ENCODE measurements at regions not wholly inside any gene's neighbourhood (a gene's known extent, or its start where the extent isn't known, plus 50 kb on each side); places are given as distances from the start of the nearest gene placed in this dataset.

DNA sequence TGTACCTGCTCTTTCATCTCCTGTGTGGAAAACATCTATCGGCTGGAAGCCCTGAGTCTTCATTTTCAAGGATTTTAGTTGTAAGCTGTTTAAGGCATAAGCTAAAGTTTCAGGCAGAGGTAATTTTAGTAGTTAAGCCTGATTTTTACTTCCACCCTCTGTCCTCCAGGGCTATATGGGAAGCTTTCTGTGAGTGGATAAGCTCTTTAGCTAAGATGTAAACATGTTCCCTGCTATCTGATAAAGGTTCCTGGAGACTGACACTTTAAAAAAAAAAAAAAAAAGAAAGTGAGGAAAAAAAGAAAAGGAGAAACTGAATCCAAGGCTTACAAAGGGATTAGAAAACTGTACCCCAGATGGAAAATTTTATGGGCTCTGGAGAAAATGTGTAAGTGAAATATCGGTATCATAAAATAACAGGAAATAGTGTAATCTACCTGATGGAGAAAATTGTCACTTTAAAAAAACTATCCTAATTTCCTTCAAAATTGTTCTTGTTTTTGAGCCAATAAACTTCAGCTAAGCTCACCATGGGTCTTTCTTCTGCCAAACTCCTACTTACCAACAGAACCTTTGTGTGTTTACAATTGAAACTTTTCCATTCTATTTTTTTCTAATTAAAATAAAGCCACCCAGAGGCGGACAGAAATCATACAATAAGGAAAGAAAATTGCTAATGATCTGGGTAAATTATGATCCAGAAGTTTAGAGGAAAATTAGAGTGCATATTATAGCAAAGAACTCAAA is 180.5 kb downstream of the TGFB2 start:
- no peak for DNase-seq (ENCODE audit: insufficient read length, low spot score)
- no peak for FAIRE-seq

DNA sequence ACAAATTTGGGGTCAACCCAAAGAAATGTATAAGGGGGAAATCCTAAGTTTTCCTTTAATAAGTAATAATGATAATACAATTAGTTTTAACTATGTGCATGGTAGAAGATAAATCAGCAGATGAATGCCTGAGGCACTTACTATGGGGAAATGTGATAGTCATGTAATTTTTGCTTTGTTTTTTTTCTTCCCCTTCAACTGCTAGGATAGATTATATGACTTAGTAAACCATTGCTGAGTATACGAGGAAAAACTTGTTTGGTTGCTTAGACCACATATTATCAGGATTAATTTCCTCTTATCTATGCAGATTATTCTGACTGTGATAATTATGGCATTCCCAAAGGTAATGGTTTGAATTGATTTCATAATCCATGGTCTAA is 181.1 kb downstream of the TGFB2 start:
- DNase-seq (ENCODE audit: insufficient read length, low spot score) (no peak), FAIRE-seq (no peak)

GRCh38 chr1:218527737-218528136 is 182.6 kb downstream of the TGFB2 start:
- FAIRE-seq (peak; percentile 42), DNase-seq (ENCODE audit: insufficient read length, low spot score) (no peak)

DNA sequence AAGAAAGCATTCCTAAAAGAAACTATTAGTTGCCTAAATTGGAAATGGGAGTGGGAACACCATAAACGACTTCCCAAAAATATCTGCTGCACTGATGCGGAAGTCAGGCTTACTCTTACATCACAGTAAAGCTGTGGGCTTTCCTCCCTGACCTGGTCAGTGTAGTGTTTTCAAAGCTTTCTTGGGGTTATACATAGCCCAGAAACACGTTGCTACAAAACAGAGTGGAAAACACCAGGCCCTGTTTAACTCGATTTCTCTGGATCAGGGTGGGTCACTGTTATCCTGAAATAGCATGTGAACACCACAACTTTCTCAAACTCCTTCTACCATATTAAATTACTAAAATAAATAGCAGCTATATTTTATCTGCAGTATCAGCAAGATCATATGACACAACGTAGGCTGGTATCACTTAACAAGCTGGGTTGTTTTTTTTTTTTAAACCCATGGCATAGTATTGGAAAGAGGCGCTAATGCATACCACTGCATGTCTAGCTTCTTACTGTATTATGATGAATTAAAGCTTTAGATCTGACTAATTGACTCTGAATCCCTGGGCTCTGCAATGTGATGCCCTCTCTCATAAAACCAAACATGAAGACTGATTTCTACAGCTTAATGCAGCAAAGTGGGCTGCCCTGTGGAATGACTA is 184.6 kb downstream of the TGFB2 start:
- DNase-seq (ENCODE audit: insufficient read length, low spot score) (peak; percentile 27), FAIRE-seq (no peak)

DNA sequence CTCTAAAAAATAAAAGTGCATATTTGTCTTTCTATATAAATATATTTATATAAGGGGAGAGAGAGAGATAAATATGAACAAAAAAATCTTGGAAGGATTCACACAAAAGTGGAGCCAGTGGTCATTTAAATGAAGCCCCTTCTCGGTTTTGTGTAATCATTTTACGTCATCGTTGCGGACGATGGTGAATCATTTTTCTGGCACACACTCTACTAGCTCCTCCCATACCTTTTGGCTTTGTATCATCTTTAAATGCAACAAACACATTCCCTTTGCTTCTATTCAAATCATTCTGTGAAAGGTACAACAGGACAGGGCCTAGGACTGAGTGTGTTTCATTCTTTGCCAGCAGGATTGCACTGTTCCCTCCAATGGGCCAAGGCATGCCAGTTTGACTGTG is 186.8 kb downstream of the TGFB2 start:
- FAIRE-seq, result no peak
- no peak for DNase-seq (ENCODE audit: insufficient read length, low spot score)

- FAIRE-seq, result no peak
These were observed 191.3 kb downstream of the TGFB2 start for GRCh38 chr1:218536296-218536986.

DNA sequence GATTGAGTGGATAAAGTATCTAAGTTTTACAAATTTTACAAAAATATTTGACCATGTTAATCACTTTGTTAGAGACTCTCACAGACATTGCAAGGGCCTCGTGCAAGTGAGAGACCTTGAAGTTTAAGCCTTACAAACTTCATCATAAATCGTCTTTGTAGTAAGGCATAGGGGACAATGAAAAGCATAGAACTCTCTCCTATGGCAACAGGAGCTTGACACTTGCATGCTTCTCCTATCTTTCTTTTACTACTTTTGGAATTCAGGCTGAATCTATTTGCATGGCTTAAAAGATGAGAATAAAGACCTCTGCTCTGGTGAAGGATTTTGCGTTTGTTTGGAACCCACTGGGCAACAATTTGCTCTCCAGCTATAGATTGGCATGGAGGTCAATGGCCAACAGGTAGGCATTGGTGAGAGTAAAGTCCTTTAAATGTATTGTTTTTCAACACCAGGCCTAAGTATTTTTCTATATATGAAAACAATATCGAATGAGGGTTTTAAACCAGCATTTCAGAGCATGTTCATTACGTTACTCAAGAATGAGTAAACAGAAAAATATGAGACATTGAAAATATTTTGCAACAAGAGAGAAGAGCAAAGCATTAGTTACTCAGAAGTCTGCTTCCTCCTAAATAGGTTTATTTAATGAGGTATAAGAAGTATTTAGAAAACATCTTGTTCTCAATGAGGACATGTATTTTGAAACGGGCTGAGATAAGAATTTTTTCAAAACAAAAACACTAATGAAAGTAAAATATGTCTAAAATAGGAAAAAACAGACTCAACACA is 192.2 kb downstream of the TGFB2 start:
- no peak for FAIRE-seq
- DNase-seq (ENCODE audit: insufficient read length, low spot score), result peak; percentile 51

More at GRCh38 chr1:218536296-218536986, 191.3 kb downstream of the TGFB2 start:
- no peak for DNase-seq (ENCODE audit: insufficient read length, low spot score)

- DNase-seq (ENCODE audit: insufficient read length, low spot score) (no peak), FAIRE-seq (no peak)
These were observed 193.2 kb downstream of the TGFB2 start for GRCh38 chr1:218538341-218538740.

DNA sequence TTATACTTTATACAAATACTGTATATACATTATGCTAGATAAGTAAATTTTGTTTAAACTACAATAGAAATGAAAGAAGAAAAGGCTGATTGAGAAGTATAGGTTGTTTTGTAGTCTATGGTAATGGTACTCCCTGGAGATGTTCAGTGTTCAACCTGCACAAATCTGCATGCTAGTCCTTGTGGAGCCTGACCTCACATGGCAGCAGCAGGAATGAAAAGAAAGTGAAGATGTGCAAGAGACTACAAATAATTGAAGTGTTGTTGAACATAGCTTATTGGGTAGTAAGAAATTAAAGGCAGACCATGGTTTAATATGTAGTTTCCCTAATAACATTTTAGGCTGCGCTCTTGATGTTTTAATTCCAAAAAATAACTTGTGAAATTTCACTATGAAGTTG is 201.2 kb downstream of the TGFB2 start:
- no peak for FAIRE-seq
- DNase-seq (ENCODE audit: insufficient read length, low spot score), result no peak

GRCh38 chr1:218547957-218548730 is 203.0 kb downstream of the TGFB2 start:
- no peak for DNase-seq (ENCODE audit: insufficient read length, low spot score)
- no peak for FAIRE-seq

DNA sequence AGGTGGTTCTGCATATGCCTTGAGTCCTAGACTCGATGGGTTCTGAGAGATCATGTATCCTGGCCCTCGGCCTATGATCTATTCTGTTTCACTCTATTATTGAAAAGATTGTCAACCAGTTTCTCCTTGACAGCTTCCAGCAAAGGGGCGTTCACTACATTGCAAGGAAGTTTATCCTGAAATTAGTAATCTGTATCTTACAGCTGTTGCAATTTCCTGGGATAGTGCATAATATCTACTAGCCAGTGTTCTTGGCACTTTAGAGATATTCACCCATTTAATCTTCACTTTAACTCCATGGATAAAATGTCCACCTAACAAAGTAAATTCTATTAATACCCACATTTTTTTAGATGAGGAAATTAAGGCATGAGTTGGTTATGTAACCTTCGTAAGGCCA is 203.6 kb downstream of the TGFB2 start:
- no peak for FAIRE-seq
- DNase-seq (ENCODE audit: insufficient read length, low spot score), result no peak

- DNase-seq (ENCODE audit: insufficient read length, low spot score) (no peak), FAIRE-seq (no peak)
These were observed 208.1 kb downstream of the TGFB2 start for GRCh38 chr1:218553197-218553596.

GRCh38 chr1:218556016-218556415 is 210.9 kb downstream of the TGFB2 start:
- FAIRE-seq (no peak), DNase-seq (ENCODE audit: insufficient read length, low spot score) (no peak)

GRCh38 chr1:218557731-218558130 is 212.6 kb downstream of the TGFB2 start:
- FAIRE-seq, result no peak
- DNase-seq (ENCODE audit: insufficient read length, low spot score), result no peak

DNA sequence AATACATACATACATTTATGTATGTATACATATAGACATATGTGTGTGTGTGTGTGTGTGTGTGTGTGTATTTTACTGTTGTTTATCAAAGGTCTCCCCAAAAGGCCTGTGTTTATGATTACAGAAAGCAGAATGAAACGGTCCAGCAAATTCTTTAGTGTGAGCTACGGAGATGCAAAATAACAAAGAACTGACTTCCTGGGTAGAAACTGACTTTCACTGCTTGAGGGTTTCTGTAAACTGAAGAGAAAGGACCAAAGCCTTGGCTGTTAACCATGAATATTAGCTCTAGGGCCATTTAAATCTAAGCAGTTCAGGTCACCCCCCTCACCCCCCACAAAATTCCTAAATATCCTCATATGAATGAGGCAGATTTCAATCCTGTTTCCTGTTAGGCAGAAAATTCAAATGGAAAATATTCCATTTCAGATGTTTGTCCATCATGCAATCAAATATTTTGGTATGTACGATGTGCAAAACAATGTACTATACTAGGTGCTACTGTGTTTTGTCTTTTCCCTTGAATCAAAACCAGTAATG is 213.2 kb downstream of the TGFB2 start:
- DNase-seq (ENCODE audit: insufficient read length, low spot score) (no peak), FAIRE-seq (no peak)

GRCh38 chr1:218565377-218565776 is 220.2 kb downstream of the TGFB2 start:
- FAIRE-seq, result no peak
- no peak for DNase-seq (ENCODE audit: insufficient read length, low spot score)

- FAIRE-seq (no peak), DNase-seq (ENCODE audit: insufficient read length, low spot score) (no peak)
These were observed 223.9 kb downstream of the TGFB2 start for GRCh38 chr1:218568962-218569550.

DNA sequence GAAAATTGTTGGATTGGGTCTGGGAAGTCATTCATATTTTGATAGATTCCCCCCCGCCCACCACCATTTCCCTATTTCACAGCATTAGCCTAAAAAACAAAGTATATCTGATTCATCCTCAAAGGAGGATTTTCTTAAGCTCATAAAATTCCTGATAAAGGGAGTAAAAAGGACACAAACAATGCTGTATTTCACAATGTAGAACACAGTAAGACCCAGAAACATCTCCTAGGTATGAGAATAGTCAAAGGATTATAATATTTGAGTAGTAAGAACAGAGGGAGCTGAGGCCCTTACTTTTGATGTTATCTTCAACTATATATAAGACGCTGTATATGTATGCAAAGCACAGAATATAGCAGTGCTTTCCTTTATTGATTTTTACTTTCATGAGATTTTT is 225.3 kb downstream of the TGFB2 start:
- DNase-seq (ENCODE audit: insufficient read length, low spot score), result no peak

DNA sequence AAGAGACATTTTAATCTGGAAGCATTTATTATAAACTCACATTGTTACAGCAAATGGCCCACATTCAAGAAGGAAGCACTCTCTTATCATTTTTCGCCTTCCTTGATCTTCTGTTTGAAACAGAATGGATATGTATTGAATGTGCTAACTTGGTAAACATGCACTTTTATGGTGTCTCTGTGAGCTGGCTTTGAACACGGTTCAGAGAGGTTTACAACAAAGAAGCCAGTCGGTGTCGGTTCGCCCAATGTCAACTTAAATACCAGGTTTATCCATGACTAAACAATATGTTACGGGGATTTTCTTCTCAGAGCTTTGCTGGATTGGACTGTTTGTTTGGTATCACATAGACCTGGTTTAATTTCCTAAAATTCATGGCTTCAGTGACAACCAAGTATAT is 226.4 kb downstream of the TGFB2 start:
- FAIRE-seq (no peak), DNase-seq (ENCODE audit: insufficient read length, low spot score) (no peak)

More for the DNA sequence above, 225.3 kb downstream of the TGFB2 start:
- FAIRE-seq, result no peak

GRCh38 chr1:218572050-218572449 is 226.9 kb downstream of the TGFB2 start:
- DNase-seq (ENCODE audit: insufficient read length, low spot score) (no peak), FAIRE-seq (no peak)

Measured in HTR-8/SVneo (cell line).